Loucy (cell line): ENCODE measurements at regions not wholly inside any gene's neighbourhood (a gene's known extent, or its start where the extent isn't known, plus 50 kb on each side); places are given as distances from the start of the nearest gene placed in this dataset.
"Not testable (repeated sequence)": the region's sequence is repeated elsewhere in the genome, so short reads cannot be mapped to it uniquely, and the experiment has no call there.

Source experiments
- CTCF ChIP-seq: fragments of 200-600 bp; sonication (generic); conservative IDR thresholded peaks from 2 replicates; pipeline ENCODE4 v1.5.1; 2014; ENCODE audit warnings: mild to moderate bottlenecking, antibody characterized with exemption, low read length
- EZH2phosphoT487 ChIP-seq: fragments of 200-600 bp; IDR thresholded peaks from 2 replicates; pipeline ENCODE4 v1.6.1; 2018; ENCODE audit warnings: antibody characterized with exemption, mild to moderate bottlenecking, moderate library complexity, borderline replicate concordance

- TF ChIP-seq CTCF, EZH2phosphoT487: not testable (repeated sequence)
These were observed 172.2 kb upstream of the WSCD1 start for GRCh38 chr17:5897981-5898380.
